ENCODE measurements at regions not wholly inside any gene's neighbourhood (a gene's known extent, or its start where the extent isn't known, plus 50 kb on each side); places are given as distances from the start of the nearest gene placed in this dataset.

GRCh38 chr7:52909131-52909530 lies 126.3 kb upstream of the POM121L12 start:
- TF ChIP-seq, protein P1, sequence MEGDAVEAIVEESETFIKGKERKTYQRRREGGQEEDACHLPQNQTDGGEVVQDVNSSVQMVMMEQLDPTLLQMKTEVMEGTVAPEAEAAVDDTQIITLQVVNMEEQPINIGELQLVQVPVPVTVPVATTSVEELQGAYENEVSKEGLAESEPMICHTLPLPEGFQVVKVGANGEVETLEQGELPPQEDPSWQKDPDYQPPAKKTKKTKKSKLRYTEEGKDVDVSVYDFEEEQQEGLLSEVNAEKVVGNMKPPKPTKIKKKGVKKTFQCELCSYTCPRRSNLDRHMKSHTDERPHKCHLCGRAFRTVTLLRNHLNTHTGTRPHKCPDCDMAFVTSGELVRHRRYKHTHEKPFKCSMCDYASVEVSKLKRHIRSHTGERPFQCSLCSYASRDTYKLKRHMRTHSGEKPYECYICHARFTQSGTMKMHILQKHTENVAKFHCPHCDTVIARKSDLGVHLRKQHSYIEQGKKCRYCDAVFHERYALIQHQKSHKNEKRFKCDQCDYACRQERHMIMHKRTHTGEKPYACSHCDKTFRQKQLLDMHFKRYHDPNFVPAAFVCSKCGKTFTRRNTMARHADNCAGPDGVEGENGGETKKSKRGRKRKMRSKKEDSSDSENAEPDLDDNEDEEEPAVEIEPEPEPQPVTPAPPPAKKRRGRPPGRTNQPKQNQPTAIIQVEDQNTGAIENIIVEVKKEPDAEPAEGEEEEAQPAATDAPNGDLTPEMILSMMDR (IDR thresholded peaks at IDR 0.05), result no peak
- no peak for TF ChIP-seq POLR2A (IDR thresholded peaks at IDR 0.05)

Measured in body of pancreas (tissue), 4 donors.